PC-9 (cell line): ENCODE measurements at regions not wholly inside any gene's neighbourhood (a gene's known extent, or its start where the extent isn't known, plus 50 kb on each side); places are given as distances from the start of the nearest gene placed in this dataset.

Experiments
- BruUV-seq: library from RNA; stranded (reverse); fragments of 400-500 nt; replicated peaks from 2 replicates; lab custom pipeline; 2021; lab: Mats Ljungman, UMichigan
- CTCF ChIA-PET: fragments of 300-600 bp; sonication (Branson Sonifier 250); formaldehyde crosslinking; loops from one replicate; lab custom pipeline; 2022; ENCODE audit warnings: antibody characterized with exemption; lab: Charles Lee
- POLR2A ChIA-PET: fragments of 300-600 bp; sonication (Branson Sonifier 250); formaldehyde crosslinking; loops from one replicate; lab custom pipeline; 2022; ENCODE audit warnings: antibody characterized with exemption; ENCODE audit not compliant: unreplicated experiment; lab: Charles Lee
- DNase-seq, 2 experiments: peaks; one replicate each; pipeline versions ENCODE4 v3.0.0 to v3.0.0-alpha.2; 2015 to 2022; ENCODE audit warnings: mixed read lengths in 1 of 2
- H2AFZ ChIP-seq: fragments of 200-600 bp; sonication (generic); 2 replicates; pipeline ENCODE4 v1.8.1; 2017; ENCODE audit warnings: antibody characterized with exemption
- H3F3A ChIP-seq: fragments of 200-600 bp; sonication (generic); 2 replicates; pipeline ENCODE4 v1.8.1; 2017; ENCODE audit warnings: antibody characterized with exemption, mild to moderate bottlenecking, low read depth; ENCODE audit not compliant: insufficient read depth
- H3K27ac ChIP-seq: fragments of 200-600 bp; sonication (generic); 2 replicates; pipeline ENCODE4 v1.6.1; 2016; ENCODE audit warnings: mixed run types
- H3K27me3 ChIP-seq: fragments of 200-600 bp; sonication (generic); 2 replicates; pipeline ENCODE4 v1.6.1; 2016; ENCODE audit warnings: low read depth, mixed run types; ENCODE audit not compliant: insufficient read depth
- H3K36me3 ChIP-seq: fragments of 200-600 bp; sonication (generic); 2 replicates; pipeline ENCODE4 v1.6.1; 2016; ENCODE audit warnings: low read depth, mixed run types
- H3K4me1 ChIP-seq: fragments of 200-600 bp; sonication (generic); replicated peaks from 2 replicates; pipeline ENCODE4 v1.6.1; 2016; ENCODE audit warnings: mixed run types; ENCODE audit not compliant: insufficient read depth
- H3K4me2 ChIP-seq: fragments of 200-600 bp; sonication (generic); 2 replicates; pipeline ENCODE4 v1.6.1; 2017; ENCODE audit warnings: mixed run types
- H3K4me3 ChIP-seq: fragments of 200-600 bp; sonication (generic); 2 replicates; pipeline ENCODE4 v1.6.1; 2016; ENCODE audit warnings: mixed run types
- H3K79me2 ChIP-seq: fragments of 200-600 bp; sonication (generic); 2 replicates; pipeline ENCODE4 v1.6.1; 2017; ENCODE audit warnings: low read depth, mixed run types
- H3K9me2 ChIP-seq: fragments of 200-600 bp; sonication (generic); 2 replicates; pipeline ENCODE4 v1.8.1; 2017; ENCODE audit warnings: mild to moderate bottlenecking; ENCODE audit not compliant: insufficient read depth
- H3K9me3 ChIP-seq: fragments of 200-600 bp; sonication (generic); 2 replicates; pipeline ENCODE4 v1.8.1; 2016; ENCODE audit warnings: low read depth; ENCODE audit not compliant: insufficient read depth
- H4K20me1 ChIP-seq: fragments of 200-600 bp; sonication (generic); 2 replicates; pipeline ENCODE4 v1.8.1; 2017; ENCODE audit not compliant: insufficient read depth
- EZH2 ChIP-seq: fragments of 200-600 bp; sonication (generic); IDR thresholded peaks from 2 replicates; pipeline ENCODE4 v1.8.0; 2017; ENCODE audit warnings: antibody characterized with exemption, low read depth
- intact Hi-C: fragments of 100-400 bp; cut with micrococcal nuclease; formaldehyde crosslinking; loops from one replicate; pipeline ENCODE4 v1.10.0; 2022; ENCODE audit not compliant: unreplicated experiment
- TF ChIP-seq, protein P1 (sequence below): fragments of 200-600 bp; sonication (generic); conservative IDR thresholded peaks from 2 replicates; pipeline ENCODE4 v1.6.1; 2017; ENCODE audit warnings: mixed run types, antibody characterized with exemption, mild to moderate bottlenecking, moderate library complexity

DNA sequence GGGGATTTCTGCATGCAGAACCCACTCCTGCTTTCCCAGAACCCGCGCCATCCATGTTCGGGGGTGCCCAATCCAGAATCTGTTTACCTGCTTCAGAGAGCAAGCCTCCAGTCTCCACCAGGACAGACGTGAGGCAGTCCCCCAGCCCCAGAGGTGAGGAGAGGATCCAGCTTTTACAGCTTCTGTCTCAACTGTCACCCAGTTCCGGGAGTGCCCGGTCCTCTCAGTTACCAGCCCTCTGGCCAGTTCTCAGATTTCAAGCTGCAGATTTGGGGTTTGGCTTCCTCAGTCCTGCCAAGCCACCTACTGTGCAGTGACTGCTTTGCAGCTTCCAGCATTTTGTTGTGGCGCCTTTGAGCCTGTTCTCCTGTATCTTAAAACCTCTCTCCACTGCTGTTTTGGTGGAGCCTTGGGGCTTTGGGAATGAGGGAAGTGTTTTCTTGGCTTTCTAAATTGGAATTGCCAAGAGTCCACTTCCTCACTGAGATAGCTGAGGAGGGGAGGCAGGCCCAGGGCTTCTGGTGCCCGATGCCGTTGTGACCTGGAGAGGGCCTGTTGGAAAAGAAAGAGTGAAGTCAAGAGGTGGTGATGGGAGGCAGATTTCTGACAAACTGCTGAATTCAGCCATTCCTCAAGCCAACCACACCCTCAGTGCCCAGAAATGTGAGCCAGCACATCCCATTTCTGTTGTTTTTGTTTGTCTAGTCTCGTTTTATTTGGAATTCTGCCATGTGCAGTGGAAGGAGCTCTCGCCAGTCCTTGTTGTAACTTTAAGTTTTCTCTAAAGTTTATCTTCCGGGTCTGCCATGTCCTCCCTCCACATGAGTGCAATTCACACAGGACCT is 513.4 kb downstream of the TBC1D22A start:
- Histone ChIP-seq H3K79me2 (no peaks in the 10 kb centered on the region), H3K36me3 (no peaks in the 10 kb centered on the region), H2AFZ (no peak overlapping the region), H4K20me1 (no peaks in the 10 kb centered on the region), H3K27ac (no peak overlapping the region), H3K4me1 (0 out of 2 replicates have a peak, but pooled peaks cover 8% of the 10 kb centered on the region), H3K9me3 (no peaks in the 10 kb centered on the region), H3K4me3 (no peak overlapping the region), H3K9me2 (no peaks in the 10 kb centered on the region), H3K4me2 (peak overlapping the region; percentile 27), H3K27me3 (peaks cover 69% of the 10 kb centered on the region), H3F3A (no peaks in the 10 kb centered on the region)
- BruUV-seq: no TSS peak
- no peak for TF ChIP-seq EZH2
- TF ChIP-seq, protein P1, sequence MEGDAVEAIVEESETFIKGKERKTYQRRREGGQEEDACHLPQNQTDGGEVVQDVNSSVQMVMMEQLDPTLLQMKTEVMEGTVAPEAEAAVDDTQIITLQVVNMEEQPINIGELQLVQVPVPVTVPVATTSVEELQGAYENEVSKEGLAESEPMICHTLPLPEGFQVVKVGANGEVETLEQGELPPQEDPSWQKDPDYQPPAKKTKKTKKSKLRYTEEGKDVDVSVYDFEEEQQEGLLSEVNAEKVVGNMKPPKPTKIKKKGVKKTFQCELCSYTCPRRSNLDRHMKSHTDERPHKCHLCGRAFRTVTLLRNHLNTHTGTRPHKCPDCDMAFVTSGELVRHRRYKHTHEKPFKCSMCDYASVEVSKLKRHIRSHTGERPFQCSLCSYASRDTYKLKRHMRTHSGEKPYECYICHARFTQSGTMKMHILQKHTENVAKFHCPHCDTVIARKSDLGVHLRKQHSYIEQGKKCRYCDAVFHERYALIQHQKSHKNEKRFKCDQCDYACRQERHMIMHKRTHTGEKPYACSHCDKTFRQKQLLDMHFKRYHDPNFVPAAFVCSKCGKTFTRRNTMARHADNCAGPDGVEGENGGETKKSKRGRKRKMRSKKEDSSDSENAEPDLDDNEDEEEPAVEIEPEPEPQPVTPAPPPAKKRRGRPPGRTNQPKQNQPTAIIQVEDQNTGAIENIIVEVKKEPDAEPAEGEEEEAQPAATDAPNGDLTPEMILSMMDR: peak; percentile 47; the same call in 1 of the 2 replicates
- peak; percentile 53 to 61 for DNase-seq
- intact Hi-C loops: no loop called here
- POLR2A ChIA-PET: interaction anchor here (0.6 kb wide), 2 partner anchors 109 to 339 kb away, joined by 6 read pairs; no protein-coding TSS in a partner anchor
- CTCF ChIA-PET: no interaction called here

DNA sequence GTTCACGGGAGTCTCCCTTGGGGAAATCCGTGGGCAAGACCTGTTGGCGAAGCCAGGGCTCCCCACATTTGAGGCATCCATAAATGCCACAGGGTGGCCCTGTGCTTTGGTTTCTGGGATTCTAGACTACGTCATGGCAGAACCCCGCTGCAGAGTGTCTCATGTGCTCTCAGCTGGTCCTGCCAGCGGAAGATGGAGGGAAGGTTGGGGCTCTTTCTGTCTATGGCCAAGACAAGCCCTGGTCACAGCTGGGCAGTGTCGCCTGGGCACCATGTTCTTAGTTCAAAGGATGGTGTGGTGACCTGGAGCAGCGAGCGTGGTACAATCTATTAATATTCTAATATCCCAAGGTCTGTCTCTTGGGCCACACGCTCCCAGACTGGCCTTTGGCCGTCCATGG is 511.7 kb downstream of the TBC1D22A start:
- POLR2A ChIA-PET: no interaction called here
- no peak overlapping the region for H3K4me2 ChIP-seq
- TF ChIP-seq EZH2: no peak
- TF ChIP-seq, protein P1: no peak
- no peak overlapping the region for H2AFZ ChIP-seq
- BruUV-seq: no TSS peak
- no peaks in the 10 kb centered on the region for H3K9me3 ChIP-seq
- no peaks in the 10 kb centered on the region for H3K36me3 ChIP-seq
- H3K27me3 ChIP-seq: peaks cover 62% of the 10 kb centered on the region
- DNase-seq: no peak
- no peaks in the 10 kb centered on the region for H4K20me1 ChIP-seq
- H3K4me3 ChIP-seq: no peak overlapping the region
- H3F3A ChIP-seq: no peaks in the 10 kb centered on the region
- H3K79me2 ChIP-seq: no peaks in the 10 kb centered on the region
- H3K27ac ChIP-seq: no peak overlapping the region
- CTCF ChIA-PET: no interaction called here
- intact Hi-C loops: no loop called here
- 0 out of 2 replicates have a peak, but pooled peaks cover 8% of the 10 kb centered on the region for H3K4me1 ChIP-seq
- H3K9me2 ChIP-seq: no peaks in the 10 kb centered on the region

DNA sequence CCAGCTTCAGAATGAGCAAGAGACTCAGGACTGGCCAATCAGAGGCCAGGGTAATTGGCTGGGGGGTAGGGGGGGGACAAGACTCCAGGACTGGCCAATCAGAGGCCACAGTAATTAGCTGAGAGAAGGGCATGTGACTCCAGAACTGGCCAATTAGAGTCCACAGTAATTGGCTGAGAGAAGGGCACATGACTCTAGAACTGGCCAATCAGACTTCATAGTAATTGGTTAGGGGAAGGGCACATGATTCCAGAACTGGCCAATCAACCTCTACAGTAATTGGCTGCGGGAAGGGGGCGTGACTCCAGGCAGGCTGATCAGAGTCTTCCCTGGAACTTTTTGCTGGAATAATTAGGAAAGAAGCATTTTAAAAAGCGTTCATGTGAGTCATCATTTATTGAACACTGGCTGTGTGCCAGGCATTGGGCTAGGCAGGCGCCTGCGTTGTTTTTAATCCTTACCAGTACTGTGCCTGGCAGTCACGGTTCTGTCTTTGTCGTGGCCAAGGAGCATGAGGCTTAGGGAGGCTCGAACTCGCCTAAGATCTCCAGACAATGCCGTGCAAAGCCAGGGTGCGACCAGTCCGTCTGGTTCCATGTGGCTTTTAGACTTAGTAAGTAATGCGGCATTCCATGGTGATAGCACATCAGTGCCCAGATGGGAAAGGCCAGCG is 508.1 kb downstream of the TBC1D22A start:
- Histone ChIP-seq H3K36me3 (no peaks in the 10 kb centered on the region), H3K79me2 (no peaks in the 10 kb centered on the region), H3K9me3 (0 out of 2 replicates have a peak, but pooled peaks cover 7% of the 10 kb centered on the region), H3F3A (no peaks in the 10 kb centered on the region), H4K20me1 (no peaks in the 10 kb centered on the region), H2AFZ (no peak overlapping the region), H3K4me2 (no peak overlapping the region), H3K27me3 (peaks cover 64% of the 10 kb centered on the region), H3K4me3 (no peak overlapping the region), H3K4me1 (0 out of 2 replicates have a peak, but pooled peaks cover 5% of the 10 kb centered on the region), H3K9me2 (no peaks in the 10 kb centered on the region), H3K27ac (no peak overlapping the region)
- CTCF ChIA-PET: no interaction called here
- DNase-seq: no peak
- POLR2A ChIA-PET: no interaction called here
- TF ChIP-seq, protein P1: no peak
- no peak for TF ChIP-seq EZH2
- intact Hi-C loops: no loop called here
- no TSS peak for BruUV-seq
